PC-9 (cell line): ENCODE measurements at regions not wholly inside any gene's neighbourhood (a gene's known extent, or its start where the extent isn't known, plus 50 kb on each side); places are given as distances from the start of the nearest gene placed in this dataset.

Source experiments
- BruUV-seq: library from RNA; stranded (reverse); fragments of 400-500 nt; replicated peaks from 2 replicates; lab custom pipeline; 2021; lab: Mats Ljungman, UMichigan
- CTCF ChIA-PET: fragments of 300-600 bp; sonication (Branson Sonifier 250); formaldehyde crosslinking; loops from one replicate; lab custom pipeline; 2022; ENCODE audit warnings: antibody characterized with exemption; lab: Charles Lee
- POLR2A ChIA-PET: fragments of 300-600 bp; sonication (Branson Sonifier 250); formaldehyde crosslinking; loops from one replicate; lab custom pipeline; 2022; ENCODE audit warnings: antibody characterized with exemption; ENCODE audit not compliant: unreplicated experiment; lab: Charles Lee
- DNase-seq, 2 experiments: peaks; one replicate each; pipeline versions ENCODE4 v3.0.0 to v3.0.0-alpha.2; 2015 to 2022; ENCODE audit warnings: mixed read lengths in 1 of 2
- H2AFZ ChIP-seq: fragments of 200-600 bp; sonication (generic); 2 replicates; pipeline ENCODE4 v1.8.1; 2017; ENCODE audit warnings: antibody characterized with exemption
- H3F3A ChIP-seq: fragments of 200-600 bp; sonication (generic); 2 replicates; pipeline ENCODE4 v1.8.1; 2017; ENCODE audit warnings: antibody characterized with exemption, mild to moderate bottlenecking, low read depth; ENCODE audit not compliant: insufficient read depth
- H3K27ac ChIP-seq: fragments of 200-600 bp; sonication (generic); 2 replicates; pipeline ENCODE4 v1.6.1; 2016; ENCODE audit warnings: mixed run types
- H3K27me3 ChIP-seq: fragments of 200-600 bp; sonication (generic); 2 replicates; pipeline ENCODE4 v1.6.1; 2016; ENCODE audit warnings: low read depth, mixed run types; ENCODE audit not compliant: insufficient read depth
- H3K36me3 ChIP-seq: fragments of 200-600 bp; sonication (generic); 2 replicates; pipeline ENCODE4 v1.6.1; 2016; ENCODE audit warnings: low read depth, mixed run types
- H3K4me1 ChIP-seq: fragments of 200-600 bp; sonication (generic); replicated peaks from 2 replicates; pipeline ENCODE4 v1.6.1; 2016; ENCODE audit warnings: mixed run types; ENCODE audit not compliant: insufficient read depth
- H3K4me2 ChIP-seq: fragments of 200-600 bp; sonication (generic); 2 replicates; pipeline ENCODE4 v1.6.1; 2017; ENCODE audit warnings: mixed run types
- H3K4me3 ChIP-seq: fragments of 200-600 bp; sonication (generic); 2 replicates; pipeline ENCODE4 v1.6.1; 2016; ENCODE audit warnings: mixed run types
- H3K79me2 ChIP-seq: fragments of 200-600 bp; sonication (generic); 2 replicates; pipeline ENCODE4 v1.6.1; 2017; ENCODE audit warnings: low read depth, mixed run types
- H3K9me2 ChIP-seq: fragments of 200-600 bp; sonication (generic); 2 replicates; pipeline ENCODE4 v1.8.1; 2017; ENCODE audit warnings: mild to moderate bottlenecking; ENCODE audit not compliant: insufficient read depth
- H3K9me3 ChIP-seq: fragments of 200-600 bp; sonication (generic); 2 replicates; pipeline ENCODE4 v1.8.1; 2016; ENCODE audit warnings: low read depth; ENCODE audit not compliant: insufficient read depth
- H4K20me1 ChIP-seq: fragments of 200-600 bp; sonication (generic); 2 replicates; pipeline ENCODE4 v1.8.1; 2017; ENCODE audit not compliant: insufficient read depth
- EZH2 ChIP-seq: fragments of 200-600 bp; sonication (generic); IDR thresholded peaks from 2 replicates; pipeline ENCODE4 v1.8.0; 2017; ENCODE audit warnings: antibody characterized with exemption, low read depth
- intact Hi-C: fragments of 100-400 bp; cut with micrococcal nuclease; formaldehyde crosslinking; loops from one replicate; pipeline ENCODE4 v1.10.0; 2022; ENCODE audit not compliant: unreplicated experiment
- TF ChIP-seq, protein P1 (sequence below): fragments of 200-600 bp; sonication (generic); conservative IDR thresholded peaks from 2 replicates; pipeline ENCODE4 v1.6.1; 2017; ENCODE audit warnings: mixed run types, antibody characterized with exemption, mild to moderate bottlenecking, moderate library complexity

DNA sequence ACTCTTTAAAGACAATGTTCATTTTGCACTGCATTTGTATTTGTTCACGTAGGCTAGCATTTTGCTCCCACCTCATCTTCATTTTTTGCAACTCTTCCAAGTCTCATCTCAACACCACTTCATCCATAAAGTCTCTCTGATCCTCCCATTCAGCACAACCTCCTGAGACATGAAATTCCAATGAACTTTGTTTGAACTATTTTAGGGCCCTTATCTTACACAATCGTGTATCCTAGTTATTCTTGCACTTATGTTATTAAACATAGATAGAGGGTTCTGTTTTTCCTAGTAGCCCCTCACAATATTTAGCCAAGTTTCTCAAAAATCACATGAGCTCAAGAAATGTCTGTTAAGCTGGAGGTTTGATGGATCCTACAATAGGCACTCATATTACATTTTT lies 500.5 kb upstream of the ADAMTS5 start:
- Histone ChIP-seq H3K27me3 (no peaks in the 10 kb centered on the region), H3K4me1 (no peaks in the 10 kb centered on the region), H3K79me2 (no peaks in the 10 kb centered on the region), H3K9me3 (no peaks in the 10 kb centered on the region), H4K20me1 (no peaks in the 10 kb centered on the region), H3K27ac (no peak overlapping the region), H3K36me3 (no peaks in the 10 kb centered on the region), H3K4me2 (no peak overlapping the region), H3K4me3 (no peak overlapping the region), H2AFZ (no peak overlapping the region), H3K9me2 (no peaks in the 10 kb centered on the region), H3F3A (no peaks in the 10 kb centered on the region)
- CTCF ChIA-PET = no interaction called here
- no TSS peak for BruUV-seq
- no peak for DNase-seq
- POLR2A ChIA-PET = no interaction called here
- TF ChIP-seq, protein P1, sequence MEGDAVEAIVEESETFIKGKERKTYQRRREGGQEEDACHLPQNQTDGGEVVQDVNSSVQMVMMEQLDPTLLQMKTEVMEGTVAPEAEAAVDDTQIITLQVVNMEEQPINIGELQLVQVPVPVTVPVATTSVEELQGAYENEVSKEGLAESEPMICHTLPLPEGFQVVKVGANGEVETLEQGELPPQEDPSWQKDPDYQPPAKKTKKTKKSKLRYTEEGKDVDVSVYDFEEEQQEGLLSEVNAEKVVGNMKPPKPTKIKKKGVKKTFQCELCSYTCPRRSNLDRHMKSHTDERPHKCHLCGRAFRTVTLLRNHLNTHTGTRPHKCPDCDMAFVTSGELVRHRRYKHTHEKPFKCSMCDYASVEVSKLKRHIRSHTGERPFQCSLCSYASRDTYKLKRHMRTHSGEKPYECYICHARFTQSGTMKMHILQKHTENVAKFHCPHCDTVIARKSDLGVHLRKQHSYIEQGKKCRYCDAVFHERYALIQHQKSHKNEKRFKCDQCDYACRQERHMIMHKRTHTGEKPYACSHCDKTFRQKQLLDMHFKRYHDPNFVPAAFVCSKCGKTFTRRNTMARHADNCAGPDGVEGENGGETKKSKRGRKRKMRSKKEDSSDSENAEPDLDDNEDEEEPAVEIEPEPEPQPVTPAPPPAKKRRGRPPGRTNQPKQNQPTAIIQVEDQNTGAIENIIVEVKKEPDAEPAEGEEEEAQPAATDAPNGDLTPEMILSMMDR = no peak
- no peak for TF ChIP-seq EZH2
- intact Hi-C loops = no loop called here

DNA sequence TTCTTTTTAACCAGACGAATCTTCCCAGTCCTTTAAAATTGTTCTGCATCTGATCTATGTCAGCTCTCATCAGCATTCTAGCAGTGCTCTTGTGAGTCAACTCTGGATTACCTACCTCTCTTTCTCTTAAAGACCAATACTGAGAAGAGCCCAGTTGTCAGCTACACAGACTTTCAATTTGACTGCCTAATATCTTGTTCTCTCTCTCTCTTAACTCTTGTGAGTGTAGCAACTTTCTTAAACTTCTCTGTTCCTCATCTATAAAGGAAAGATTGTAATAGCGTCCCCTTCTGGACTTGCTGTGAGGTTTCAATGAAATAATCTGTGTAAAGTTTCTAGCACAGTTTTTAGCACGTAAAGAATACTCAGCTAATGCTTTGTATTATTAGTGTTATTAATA lies 499.3 kb upstream of the ADAMTS5 start:
- Histone ChIP-seq H3K27ac (no peak overlapping the region), H4K20me1 (no peaks in the 10 kb centered on the region), H3K9me2 (no peaks in the 10 kb centered on the region), H3K36me3 (no peaks in the 10 kb centered on the region), H3K4me3 (no peak overlapping the region), H3F3A (no peaks in the 10 kb centered on the region), H3K4me1 (no peaks in the 10 kb centered on the region), H2AFZ (no peak overlapping the region), H3K9me3 (no peaks in the 10 kb centered on the region), H3K27me3 (no peaks in the 10 kb centered on the region), H3K4me2 (no peak overlapping the region), H3K79me2 (no peaks in the 10 kb centered on the region)
- no peak for TF ChIP-seq EZH2
- TF ChIP-seq, protein P1 = no peak
- intact Hi-C loops = no loop called here
- no peak for DNase-seq
- ChIA-PET CTCF (no interaction called here), POLR2A (no interaction called here)
- no TSS peak for BruUV-seq

DNA sequence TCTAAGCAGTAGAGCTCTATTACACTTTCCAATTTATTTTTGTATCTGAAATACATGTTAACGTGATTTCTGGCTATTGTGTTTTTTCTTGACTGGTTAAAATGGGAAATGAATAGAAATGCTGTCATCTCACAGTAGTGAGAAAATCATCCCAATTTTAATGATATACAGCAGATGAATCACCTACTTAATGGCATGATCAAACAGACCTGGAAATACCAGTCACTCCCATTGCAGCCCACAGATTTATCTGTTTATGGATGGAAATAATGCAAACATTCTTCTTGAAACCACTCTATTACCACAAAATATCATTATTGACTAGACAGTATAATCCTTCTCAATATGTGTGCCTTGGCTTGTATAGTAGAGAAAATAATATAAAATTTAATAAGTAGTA lies 497.8 kb upstream of the ADAMTS5 start:
- BruUV-seq = no TSS peak
- Histone ChIP-seq H3K4me1 (no peaks in the 10 kb centered on the region), H3K4me3 (no peak overlapping the region), H3K9me3 (no peaks in the 10 kb centered on the region), H3K27ac (no peak overlapping the region), H4K20me1 (no peaks in the 10 kb centered on the region), H3F3A (no peaks in the 10 kb centered on the region), H3K79me2 (no peaks in the 10 kb centered on the region), H2AFZ (no peak overlapping the region), H3K4me2 (no peak overlapping the region), H3K9me2 (no peaks in the 10 kb centered on the region), H3K36me3 (no peaks in the 10 kb centered on the region), H3K27me3 (no peaks in the 10 kb centered on the region)
- intact Hi-C loops = no loop called here
- ChIA-PET POLR2A (no interaction called here), CTCF (no interaction called here)
- no peak for DNase-seq
- TF ChIP-seq EZH2 = no peak
- TF ChIP-seq, protein P1 = no peak
